GM21737 (cell line): ENCODE measurements at regions not wholly inside any gene's neighbourhood (a gene's known extent, or its start where the extent isn't known, plus 50 kb on each side); places are given as distances from the start of the nearest gene placed in this dataset.
"Not testable (repeated sequence)": the region's sequence is repeated elsewhere in the genome, so short reads cannot be mapped to it uniquely, and the experiment has no call there.

ENCODE experiments used
- ATAC-seq: cut with Tn5 transposase; IDR thresholded peaks from one replicate; pipeline ENCODE4 v1.9.1; 2021; ENCODE audit warnings: mild to moderate bottlenecking, moderate library complexity; ENCODE audit not compliant: unreplicated experiment

DNA sequence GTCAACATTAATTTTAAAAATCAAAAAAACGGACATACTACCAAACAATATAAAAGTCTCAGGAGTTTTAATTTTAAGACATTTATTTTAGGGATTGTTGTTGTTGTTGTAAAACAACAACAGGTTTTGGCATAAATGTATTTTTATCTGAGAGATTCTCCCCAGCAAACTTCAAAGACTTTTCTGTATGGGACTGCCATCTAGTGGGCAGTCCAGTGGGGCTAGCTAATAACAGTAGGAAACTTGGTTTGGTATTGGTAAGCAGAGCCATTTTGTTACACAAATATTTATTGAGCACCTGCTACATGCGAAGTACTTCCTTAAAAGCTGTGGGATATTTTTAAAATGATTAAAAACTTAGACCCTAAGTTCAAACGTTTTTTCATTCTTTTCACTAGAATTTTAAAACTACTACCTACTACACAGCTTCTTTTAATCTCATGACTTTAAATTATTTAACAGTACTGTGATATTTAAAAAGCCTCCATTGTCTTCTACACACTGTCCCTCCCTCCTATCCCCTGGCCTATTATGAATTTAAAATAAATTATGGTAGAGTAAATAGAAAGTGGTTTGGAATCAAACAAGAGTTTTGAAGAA is 1028.4 kb upstream of the INTU start:
- ATAC-seq = no peak

DNA sequence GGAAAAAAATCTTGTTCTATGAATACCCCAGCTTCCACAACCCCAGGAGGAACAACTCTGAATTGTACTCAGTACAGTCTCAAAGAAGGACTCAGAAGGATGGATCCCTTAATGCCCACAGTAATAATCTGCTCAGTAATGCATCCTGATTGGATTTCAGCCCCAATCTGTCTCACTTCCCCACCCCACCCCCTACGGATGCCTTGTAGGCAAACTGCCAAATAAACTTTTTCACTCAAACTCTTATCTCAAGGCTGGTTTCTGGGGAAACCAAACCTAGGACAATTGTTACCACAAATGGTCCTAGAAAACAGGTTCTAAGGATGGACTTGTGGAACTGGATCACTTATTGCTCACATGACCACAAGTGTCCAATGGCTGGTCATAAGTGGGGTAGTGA is 1021.8 kb upstream of the INTU start:
- ATAC-seq = no peak

DNA sequence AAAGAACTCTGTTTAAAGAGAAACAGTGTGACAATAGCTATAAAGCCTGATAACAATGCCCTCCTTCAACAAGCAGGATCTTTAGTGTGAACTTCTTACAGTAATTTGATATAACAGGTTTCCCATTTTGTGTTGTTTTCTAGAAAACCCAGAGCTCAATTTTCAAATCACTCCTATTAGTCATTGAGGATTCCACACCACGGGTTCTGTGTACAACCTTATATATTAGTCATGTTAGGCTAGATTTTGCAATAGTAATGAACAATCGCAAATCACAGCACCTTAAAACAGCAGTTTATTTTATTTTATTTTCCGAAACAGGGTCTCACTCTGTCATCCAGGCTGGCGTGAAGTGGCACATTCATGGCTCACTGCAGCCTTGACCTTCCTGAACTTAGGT is 1020.9 kb upstream of the INTU start:
- ATAC-seq = no peak

DNA sequence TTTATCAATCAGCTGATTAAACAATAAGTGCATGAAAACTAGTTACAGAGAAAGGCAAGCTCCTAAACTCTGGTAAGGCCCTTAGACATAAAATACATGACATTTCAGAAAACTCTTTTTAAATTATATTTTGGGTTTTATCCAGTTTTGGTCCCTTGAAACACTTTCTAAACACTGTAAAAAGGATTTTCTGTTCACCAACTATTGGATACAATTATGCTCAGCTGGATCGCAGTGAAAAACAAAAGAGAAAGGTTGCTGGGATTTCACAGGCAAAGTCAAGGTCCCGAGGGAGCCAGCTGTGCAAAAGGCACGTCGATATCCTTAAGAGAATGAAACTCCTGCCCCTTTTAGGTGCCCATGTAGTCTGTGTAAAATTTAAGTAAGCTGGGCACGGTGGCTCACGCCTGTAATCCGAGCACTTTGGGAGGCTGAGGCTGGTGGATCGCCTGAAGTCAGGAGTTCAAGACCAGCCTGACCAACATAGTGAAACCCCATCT is 1018.4 kb upstream of the INTU start:
- no peak for ATAC-seq

GRCh38 chr4:126616795-126617194 is 1016.0 kb upstream of the INTU start:
- ATAC-seq = no peak

DNA sequence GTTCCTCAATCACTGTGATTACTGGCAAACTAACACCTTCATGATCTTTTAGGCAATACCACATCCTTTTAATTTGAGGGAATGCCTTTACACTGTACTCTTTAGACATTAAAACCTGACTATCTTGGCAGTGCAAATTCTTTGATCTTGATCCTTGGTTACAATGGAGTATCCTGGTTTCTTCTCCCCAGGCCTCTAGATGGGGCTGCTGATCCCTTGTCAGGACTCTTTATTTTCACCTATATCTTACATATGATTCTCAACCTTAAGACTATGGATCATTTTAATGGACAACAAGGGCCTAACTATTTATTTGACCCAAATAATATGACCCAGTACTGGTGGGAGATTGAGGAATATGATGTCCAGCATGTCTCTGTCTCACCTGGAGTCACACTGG is 1005.5 kb upstream of the INTU start:
- ATAC-seq = no peak

- no peak for ATAC-seq
These were observed 1003.8 kb upstream of the INTU start for GRCh38 chr4:126628933-126629332.

DNA sequence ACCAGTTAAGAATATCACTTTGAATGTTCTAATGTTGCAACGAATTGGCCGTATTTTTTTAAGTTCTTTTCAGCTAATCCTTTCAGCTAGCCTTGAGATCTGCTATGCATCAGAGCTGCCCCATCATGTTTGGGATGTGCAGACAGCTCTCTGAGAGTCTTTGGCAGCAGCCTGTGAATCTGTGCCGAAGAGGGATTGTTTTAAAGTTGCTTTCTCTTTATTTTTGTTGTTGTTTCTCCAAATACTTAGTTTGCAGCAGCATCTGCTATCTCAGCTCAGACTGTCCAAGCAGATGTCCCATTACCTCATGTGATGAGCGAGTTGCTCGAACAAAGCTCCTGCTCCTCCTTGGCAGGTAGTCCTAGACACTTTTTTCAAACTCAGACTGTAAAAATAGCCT is 1002.5 kb upstream of the INTU start:
- ATAC-seq = no peak

- no peak for ATAC-seq
These were observed 999.5 kb upstream of the INTU start for GRCh38 chr4:126633306-126633705.

DNA sequence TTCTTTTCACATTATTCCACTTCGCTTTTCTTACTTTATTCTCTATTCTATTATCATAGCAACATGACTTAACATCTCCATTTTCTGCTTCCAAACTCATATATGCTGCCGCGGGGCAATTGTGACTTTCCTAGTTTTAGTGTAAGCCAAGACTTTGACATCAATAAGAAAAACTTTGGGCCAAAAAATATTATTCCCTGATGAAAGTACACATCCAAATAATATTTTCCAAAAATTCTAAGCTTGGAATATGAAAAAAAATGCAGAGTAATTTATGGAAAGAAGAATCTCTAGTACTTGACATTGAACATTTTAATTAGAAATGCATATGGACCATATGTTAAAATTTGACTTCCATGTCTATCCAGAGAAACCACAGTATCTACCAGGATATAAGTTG is 995.1 kb upstream of the INTU start:
- ATAC-seq = no peak

DNA sequence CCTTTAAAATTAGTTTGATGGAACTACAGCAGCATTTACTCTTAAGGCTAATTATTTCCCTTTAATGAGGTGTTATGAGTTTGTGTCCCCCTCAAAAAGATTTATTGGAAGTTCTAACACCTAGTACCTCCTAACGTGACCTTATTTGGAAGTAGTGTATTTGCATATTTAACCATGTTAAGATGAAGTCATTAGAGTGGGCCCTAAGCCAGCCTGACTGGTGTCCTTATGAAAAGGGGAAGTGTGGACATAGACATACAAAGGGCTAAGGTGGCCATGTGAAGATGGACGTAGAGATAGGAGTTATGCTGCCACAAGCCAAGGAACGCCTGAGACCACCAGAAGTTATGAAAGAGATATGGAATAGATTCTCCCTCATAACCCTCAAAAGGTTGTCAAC is 985.4 kb upstream of the INTU start:
- no peak for ATAC-seq

GRCh38 chr4:126647756-126648397 is 984.9 kb upstream of the INTU start:
- no peak for ATAC-seq

DNA sequence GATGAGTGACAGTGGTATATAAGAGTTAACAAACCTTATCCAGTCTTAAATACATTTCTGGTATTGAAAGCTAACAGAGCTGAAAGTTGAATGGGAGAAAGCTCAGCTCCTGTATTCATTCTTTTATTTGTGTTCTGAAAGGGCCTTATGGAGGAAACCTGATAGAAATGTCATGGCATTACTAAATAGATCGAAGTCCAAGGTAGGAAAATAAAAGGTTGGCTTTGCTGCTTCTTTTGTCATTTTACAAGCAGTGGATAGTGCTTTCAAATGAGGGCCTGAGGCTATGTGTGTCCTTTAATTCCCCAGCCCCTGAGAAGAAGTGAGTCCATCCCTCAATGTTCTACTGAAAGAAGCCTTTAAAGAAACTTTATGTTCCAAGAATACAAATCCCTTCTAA is 974.3 kb upstream of the INTU start:
- ATAC-seq = no peak

DNA sequence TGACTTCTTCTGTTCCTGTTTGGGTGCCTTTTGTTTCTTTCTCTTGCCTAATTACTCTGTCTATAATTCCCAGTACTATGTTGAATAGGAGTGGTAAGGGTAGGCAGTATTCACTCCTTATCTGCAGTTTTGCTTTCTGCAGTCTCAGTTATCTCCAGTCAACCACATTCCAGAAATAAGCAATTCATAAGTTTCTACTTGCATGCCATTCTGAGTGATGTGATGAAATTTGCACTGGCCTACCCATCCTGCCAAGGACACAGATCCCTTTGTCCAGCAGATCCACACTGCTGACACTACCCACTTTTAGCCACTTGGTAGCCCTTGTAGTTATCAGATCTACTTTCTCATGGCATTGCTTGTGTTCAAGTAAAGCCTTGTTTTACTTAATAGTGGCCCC is 971.6 kb upstream of the INTU start:
- no peak for ATAC-seq

DNA sequence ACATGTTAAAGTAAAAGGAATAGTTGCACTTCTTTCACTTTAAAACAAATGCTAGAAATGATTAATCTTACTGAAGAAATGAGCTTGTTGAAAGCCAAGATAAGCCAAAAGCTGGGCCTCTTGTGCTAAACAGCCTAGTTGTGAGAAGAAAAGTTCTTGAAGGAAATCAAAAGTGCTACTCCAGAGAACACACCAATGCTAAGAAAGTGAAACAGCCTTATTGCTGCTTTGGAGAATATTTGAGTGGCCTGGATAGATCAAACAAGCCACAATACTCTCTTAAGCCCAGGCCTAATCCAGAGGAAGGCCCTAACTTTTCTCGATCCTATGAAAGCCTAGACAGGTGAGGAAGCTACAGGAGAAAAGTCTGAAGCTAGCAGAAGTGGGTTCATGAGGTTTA is 967.9 kb upstream of the INTU start:
- ATAC-seq = no peak

DNA sequence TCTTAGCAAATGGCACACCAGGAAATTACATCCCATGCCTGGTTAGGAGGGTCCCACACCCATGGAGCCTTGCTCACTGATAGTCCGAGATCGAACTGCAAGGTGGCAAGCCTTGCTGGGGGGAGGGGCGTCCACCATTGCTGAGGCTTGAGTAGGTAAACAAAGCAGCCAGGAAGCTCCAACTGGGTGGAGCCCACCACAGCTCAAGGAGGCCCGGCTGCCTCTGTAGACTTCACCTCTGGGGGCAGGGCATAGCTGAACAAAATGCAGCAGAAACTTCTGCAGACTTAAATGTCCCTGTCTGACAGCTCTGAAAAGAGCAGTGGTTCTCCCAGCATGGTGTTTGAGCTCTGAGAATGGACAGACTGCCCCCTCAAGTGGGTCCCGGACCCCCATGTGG is 962.7 kb upstream of the INTU start:
- ATAC-seq = not testable (repeated sequence)

GRCh38 chr4:126678618-126679017 is 954.1 kb upstream of the INTU start:
- no peak for ATAC-seq

DNA sequence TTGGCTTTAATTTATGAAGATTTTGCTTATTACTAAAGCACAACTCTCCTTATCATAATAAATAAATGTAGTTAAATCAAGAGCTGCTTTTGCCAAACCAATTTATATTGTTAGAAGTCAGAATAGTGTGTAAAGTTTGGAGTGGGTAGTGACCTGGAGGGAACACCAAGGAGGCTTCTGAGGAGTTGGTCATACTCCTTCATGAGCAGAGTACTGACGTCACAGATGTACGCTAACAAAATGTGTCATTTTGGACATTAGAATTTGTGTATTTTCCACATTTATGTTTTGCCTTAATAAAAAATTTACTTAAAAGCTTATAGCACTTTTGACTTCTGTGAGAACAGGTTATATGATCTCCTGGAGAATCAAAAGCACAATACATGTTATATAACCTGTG is 953.5 kb upstream of the INTU start:
- no peak for ATAC-seq

DNA sequence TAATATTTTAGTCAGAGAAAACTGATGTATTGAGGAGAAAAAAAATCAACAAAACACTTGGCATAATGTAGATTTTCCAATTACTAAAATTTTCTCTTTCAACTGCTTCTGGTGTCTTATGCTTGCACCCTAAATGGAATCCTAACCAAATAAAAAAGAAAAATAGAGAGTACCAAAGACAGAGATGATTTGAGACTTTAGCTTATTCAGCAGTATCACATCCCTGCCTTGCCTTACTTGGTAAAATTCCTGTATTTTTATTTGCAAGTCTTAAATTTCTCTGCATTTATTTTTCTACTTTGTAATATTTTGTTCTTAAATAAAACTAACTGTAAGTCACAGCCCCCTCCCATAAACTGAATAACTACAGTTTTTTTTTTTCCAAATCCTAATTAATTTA is 950.5 kb upstream of the INTU start:
- no peak for ATAC-seq

DNA sequence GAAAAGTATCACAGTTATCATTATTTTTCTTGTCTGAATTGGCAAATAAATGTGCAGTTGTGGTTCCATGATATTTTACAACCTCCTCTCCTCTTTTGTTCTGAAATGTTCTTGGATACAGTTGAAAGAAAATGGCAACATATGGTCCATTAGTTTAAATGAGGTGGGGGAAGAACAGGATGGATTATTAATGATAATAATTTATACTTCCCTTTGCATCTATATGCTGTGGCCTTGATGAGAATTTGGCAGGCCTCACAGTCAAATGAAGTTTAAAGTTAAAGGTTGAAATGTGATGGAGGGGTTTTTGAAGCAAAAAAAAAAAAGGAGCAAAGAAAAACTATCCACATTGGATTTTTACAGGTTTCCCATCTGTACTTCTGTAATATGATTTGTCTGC is 946.3 kb upstream of the INTU start:
- no peak for ATAC-seq

DNA sequence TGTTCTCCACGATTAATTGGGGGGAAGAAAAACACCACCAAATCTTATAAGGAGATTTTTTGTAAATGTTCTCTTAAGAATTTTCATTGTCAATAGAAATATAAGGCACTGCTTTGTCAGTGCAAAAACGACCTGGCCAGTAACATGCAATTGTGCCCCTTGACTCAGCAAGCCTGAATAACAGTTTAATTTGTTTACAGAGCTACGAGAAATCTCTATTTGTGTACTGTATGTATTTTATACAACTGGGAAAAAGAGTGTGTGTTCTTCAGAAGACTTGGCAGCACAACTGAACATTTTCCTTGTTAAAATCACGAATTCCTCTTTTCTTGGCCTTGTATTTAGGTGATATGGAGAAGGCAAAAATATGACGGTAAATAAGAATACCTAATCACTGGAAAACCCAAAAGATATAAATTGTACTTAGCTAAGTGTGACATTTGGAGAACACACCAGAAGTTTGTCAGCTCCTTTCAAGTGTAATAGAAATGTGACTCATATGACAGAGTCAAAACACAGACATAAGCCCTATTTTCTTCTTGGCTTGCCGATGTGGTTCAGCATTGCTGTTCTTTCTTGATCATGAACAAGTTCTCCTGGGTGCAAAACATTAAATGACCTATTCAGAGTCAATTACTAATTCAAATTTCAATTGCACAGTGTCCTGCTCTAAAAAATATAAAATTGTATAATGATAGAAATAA is 945.0 kb upstream of the INTU start:
- ATAC-seq = no peak

DNA sequence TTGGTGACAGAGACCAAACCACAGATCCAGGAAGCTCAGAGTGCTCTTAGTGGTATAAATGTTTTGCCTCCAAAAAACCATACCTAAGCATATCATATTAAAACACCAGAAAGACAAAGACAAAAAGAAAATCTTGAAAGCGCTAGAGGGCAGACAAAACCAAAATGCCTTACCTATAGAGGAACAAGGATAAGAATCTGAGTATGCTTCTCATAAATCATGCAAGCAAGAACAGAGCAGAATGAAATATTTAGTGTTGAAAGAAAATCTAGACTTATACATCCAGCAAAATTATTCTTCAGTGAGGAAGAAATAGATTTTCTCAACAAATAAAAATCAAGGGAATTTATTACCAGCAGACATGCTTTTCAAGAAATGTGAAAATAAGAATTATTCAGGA is 941.0 kb upstream of the INTU start:
- ATAC-seq = no peak
